GM18951 (cell line): ENCODE measurements at regions not wholly inside any gene's neighbourhood (a gene's known extent, or its start where the extent isn't known, plus 50 kb on each side); places are given as distances from the start of the nearest gene placed in this dataset.
"Not testable (repeated sequence)": the region's sequence is repeated elsewhere in the genome, so short reads cannot be mapped to it uniquely, and the experiment has no call there.

Experiments
- POLR2A ChIP-seq: IDR thresholded peaks from 4 replicates; pipeline ENCODE4 v1.6.1; 2011; ENCODE audit warnings: mild to moderate bottlenecking; ENCODE audit not compliant: insufficient read length, insufficient read depth; ENCODE audit errors: extremely low read depth
- in situ Hi-C: fragments of 300-500 bp; cut with MboI; formaldehyde crosslinking; loops from one replicate; pipeline ENCODE4 v1.12.0; 2022; ENCODE audit warnings: low sequenced_read_pairs, mixed read lengths, inconsistent platforms; ENCODE audit not compliant: unreplicated experiment

DNA sequence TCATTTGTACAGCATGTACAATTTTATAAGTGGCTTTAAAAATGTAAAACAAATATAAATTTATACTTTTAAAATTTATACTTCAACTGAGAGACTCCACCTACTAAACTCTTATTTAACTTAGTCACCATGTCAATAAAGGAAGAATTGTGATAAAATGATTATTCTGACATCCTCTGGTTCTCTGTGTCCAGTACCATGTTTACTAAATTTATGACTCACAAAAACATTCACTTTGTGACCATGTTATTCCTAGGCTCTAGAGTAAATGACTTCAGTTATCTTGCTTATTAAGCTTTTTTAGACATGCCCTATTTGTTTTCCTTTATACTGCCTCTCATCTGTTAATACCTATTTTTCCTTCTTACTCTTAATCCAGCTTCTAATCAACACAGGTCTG is 959.6 kb upstream of the SLC39A10 start:
- TF ChIP-seq POLR2A: no peak
- in situ Hi-C loops: no loop called here

DNA sequence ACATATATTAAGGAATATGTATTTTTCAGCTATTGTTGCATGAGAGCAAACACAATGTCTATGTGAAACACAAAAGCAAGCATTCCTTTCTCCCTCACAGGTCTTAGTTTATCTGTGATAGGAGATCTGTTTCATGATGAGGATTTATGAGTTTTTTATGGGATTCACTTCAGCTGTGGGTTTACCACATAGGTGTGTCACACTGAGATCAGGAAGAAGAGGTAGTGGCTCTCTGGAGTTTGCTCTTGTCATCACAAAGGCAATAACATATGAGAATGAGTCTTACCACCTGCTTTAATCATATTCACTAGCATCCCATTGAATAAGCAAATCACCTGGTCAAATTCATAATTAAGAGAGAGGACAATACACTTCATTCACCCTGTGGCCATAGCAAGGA is 960.3 kb upstream of the SLC39A10 start:
- TF ChIP-seq POLR2A: no peak
- in situ Hi-C loops: no loop called here

DNA sequence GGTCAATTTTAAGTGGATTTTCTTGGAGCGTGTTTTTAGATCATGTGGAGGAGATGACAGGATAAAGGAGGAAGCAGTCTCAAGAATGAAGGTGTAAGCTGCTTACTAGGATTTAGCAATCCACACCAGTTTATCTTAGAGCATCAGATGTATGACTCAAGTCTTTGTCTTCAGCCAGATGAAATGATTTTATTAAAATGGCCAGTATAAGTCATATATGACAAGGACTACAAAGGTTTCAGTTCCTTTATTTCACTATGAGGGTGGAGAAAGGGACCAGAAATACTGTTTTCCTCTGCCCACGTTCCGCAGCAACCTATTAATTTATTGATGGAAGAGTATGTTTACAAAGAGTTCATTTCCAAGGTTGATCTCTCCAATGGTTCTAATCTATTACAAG is 970.5 kb upstream of the SLC39A10 start:
- in situ Hi-C loops: no loop called here

DNA sequence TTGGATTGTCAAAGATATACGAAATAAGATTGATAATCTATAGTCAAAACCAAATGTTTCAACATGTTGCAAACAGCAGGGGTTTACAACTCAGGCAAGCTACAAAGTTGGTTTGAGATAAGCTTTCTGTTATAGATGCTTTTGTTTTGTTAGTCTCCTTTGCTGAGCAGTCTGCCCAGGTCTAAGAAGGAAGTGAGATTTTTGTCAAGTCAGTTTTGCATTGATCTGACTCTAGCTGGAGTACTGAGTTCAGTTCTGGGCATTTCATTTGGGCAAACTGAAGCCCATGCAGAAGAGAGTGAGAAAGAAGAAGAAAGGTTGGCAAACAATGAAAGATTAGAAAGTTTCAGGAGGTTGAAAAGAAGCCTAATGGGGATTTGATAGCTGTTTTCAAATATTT is 983.0 kb upstream of the SLC39A10 start:
- TF ChIP-seq POLR2A: no peak
- in situ Hi-C loops: no loop called here

More for the DNA sequence above, 970.5 kb upstream of the SLC39A10 start:
- TF ChIP-seq POLR2A: no peak

DNA sequence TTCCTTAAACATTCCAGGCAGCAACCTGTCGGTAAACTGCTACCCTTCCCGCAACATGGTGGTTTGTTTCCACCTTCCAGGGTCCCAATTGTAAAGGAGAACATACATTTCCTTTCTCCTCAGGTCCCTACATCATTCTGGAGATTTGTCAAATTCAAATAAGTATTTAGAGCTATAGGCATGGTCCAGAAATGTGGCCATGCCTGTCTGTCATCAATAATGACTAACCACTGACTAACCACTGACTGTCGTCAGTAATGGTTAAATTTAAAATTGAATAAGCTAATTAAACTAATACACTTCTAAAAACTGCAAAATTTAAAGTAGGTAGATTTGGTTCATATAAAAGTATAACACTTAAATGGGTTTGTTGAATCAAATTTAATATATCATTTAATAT is 984.0 kb upstream of the SLC39A10 start:
- no peak for TF ChIP-seq POLR2A
- in situ Hi-C loops: no loop called here

DNA sequence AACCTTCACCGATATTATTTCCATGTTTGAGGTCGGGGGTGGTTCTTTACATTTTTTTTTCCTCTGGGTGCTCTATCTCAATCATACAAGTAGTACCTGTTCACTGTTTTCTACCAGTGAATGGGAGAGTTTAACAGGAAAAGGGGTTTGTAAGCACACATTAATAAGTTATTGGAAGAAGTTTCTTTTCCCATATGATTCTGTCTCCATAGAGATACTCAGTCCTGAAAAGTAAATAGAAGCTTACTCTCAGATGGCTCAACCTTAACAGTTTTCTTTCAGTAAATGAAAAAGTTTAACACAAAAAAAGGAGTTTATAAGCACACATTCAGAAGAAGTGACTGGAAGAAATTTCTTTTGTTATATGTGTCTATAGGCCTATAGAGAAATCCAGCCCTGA is 995.6 kb upstream of the SLC39A10 start:
- in situ Hi-C loops: no loop called here
- no peak for TF ChIP-seq POLR2A

DNA sequence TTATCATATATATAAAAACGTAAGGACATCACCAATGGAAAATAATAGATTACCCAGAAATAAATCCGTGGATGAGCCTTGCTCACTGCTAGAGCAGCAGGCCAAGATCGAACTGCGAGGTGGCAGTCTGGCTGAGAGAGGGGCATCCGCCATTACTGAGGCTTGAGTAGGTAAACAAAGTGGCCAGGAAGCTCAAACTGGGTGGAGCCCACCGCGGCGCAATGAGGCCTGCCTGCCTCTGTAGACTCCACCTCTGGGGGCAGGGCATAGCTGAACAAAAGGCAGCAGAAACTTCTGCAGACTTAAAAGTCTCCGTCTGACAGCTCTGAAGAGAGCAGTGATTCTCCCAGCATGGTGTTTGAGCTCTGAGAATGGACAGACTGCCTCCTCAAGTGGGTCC is 1018.0 kb upstream of the SLC39A10 start:
- in situ Hi-C loops: not testable (repeated sequence)

DNA sequence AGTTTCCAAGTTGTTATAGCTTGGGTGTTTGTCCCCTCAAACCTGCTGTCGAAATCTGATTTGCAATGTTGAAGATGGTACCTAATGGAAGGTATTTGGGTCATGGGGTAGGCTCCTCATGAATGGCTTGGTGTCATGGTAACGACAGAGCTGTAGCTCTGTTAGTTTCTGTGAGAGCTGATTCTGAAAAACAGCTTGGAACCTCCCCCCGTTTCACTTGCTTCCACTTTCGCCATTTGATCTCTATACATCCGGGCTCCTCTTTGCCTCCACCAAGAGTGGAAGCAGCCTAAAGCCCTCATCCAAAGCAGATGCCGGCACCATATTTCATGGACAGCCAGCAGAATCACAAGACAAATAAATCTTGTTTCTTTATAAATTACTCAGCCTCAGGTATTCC is 1035.1 kb upstream of the SLC39A10 start:
- TF ChIP-seq POLR2A: no peak
- in situ Hi-C loops: no loop called here

DNA sequence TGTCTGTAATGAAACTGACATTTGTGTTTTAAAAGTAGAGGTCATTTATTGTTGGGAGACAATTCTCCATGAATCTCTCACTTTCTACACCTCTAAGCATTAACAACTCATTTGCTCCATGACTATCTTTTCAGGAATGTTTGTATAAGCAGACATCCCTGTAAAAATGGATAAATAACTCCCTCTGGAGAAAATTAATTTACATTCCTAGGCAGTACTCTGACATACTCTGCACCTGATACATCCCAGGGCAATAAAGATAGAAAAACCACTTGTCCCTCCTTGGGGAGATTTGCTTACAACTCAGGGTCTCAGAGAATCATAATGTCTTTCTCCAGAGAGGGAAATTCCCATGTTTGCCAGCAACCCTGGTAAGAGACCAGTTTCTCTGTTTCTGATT is 1037.7 kb upstream of the SLC39A10 start:
- in situ Hi-C loops: no loop called here
- no peak for TF ChIP-seq POLR2A

DNA sequence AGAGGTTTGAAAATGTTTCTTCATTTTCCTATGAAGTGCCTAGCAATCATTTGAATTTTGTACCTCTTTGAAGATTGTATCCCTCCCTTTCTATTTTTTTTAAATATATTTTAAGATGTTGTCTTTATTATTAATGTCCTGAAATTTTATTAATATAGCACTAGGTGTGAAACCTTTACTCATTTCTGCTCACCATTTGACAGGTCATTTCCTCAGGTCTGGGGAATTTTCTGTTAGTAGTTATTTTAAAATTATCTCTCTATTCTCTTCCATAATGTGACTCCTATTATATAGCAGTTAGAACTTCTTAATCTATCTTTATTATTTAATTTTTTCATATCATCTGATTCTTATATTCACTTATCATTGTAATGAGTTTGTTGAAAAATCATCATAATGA is 1038.6 kb upstream of the SLC39A10 start:
- TF ChIP-seq POLR2A: no peak
- in situ Hi-C loops: no loop called here

DNA sequence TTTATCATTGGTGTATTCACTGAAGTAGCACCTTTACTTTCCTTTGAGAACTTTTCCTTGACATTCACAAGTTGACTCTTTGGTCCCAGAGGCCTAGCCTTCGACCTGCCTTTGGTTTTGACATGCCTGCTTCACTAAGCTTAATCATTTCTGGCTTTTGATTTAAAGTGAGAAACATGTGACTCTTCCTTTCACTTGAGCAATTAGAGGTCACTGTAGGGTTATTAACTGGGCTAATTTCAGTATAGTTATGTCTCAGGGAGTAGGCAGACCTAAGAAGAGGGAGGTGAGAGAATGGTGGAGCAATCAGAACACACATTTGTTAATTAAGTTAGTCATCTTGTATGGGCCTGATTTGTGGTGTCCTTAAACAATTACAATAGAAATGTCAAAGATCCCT is 1040.7 kb upstream of the SLC39A10 start:
- in situ Hi-C loops: no loop called here
- no peak for TF ChIP-seq POLR2A

DNA sequence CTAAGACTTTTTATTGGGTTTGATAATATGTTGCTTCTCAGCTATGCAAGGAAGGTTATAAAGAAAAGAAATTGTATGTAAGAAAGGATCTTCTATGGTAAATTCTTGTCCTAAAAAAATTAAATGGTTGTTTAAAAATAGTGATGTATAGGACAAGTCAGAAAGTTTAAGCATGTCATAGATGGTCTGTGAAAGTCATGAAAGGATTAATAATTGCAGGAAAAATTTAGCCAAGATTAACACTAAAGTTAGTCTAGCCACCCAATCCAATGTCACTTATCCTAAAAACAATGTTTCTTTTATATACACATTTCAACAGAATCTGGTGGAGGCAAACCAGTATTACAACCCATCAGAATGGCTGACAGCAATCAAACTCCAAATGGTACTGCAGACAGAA is 1046.7 kb upstream of the SLC39A10 start:
- in situ Hi-C loops: no loop called here
- TF ChIP-seq POLR2A: no peak

DNA sequence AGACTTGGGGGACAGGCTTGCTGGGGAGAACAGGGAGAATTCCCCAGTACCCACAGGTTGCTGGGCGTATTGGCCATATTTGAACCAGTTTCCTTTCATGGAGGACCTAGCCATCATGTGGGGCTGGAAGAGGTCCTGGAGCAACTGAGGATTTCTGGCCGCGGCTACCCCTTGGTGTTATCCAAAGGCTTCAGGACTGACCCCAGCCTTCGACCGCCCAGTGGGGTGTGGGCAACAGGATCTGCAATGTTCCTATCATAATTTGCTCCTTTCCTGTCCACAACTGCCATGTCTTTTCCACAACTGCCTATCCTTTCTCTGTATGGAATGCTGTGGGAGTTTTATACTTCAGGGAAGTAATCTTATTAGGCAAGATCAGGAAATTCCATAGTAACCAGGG is 1053.6 kb upstream of the SLC39A10 start:
- in situ Hi-C loops: no loop called here
- TF ChIP-seq POLR2A: no peak

DNA sequence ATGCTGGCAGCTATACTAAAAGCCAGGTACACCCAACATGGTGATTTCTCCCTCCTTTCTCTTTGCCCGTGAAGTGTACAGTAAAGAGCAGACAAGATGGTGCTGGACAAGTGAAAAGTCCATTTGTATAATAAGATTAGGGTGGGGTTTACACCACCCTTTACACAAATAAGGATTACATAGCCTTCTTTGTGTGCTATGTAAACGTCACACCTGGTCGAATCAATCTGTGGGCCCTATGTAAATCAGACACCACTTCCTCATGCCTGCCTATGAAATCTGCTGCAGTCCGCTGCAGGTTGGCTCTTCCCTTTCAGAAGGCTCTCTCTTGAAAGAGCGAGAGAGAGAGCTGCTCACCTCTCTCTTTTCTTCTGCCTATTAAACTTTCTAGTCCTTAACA is 1054.3 kb upstream of the SLC39A10 start:
- no peak for TF ChIP-seq POLR2A
- in situ Hi-C loops: no loop called here

DNA sequence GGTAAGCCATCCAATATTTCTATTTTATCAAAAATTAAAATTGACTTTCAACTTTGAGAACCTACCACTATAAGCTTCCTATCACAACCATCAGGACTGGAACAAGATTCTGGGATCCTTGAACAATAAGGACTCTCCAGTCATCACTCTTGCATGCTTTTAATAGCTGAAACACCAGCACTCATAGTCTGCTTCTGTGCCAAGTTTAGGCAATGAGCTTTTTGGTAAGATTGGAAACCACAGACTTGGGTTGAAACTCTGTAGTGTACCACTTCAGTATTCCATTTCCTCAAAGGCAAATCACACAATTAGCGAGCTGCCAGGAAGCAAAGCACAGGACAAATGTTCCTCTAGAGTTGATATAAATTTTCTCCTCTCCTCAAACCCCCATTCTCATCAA is 1065.8 kb upstream of the SLC39A10 start:
- in situ Hi-C loops: no loop called here
- no peak for TF ChIP-seq POLR2A

DNA sequence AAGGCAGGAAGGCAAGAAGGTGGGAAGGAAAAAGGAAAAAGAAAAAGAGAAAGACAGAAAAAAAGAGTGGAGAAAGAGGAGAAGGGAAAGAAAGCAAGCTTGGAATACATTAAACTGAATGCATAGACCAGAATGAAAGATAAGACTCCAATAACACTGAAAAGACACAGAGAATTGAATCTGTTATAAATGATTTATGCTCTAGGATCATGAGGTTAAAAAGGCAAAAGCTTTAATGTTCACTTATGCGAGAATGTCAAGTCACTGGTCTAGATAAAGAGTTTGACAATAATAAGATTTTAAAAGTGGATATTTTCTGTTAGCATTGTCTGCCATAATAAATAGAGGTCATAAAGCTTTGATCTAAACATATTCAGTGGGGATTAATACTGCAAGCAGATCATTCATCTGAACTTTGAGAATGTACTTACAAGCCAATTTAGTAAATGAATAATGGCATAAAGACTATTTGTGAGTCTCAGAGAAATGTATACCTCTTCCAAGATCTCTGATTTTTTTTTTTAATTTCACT is 1069.2 kb upstream of the SLC39A10 start:
- TF ChIP-seq POLR2A: no peak
- in situ Hi-C loops: no loop called here

DNA sequence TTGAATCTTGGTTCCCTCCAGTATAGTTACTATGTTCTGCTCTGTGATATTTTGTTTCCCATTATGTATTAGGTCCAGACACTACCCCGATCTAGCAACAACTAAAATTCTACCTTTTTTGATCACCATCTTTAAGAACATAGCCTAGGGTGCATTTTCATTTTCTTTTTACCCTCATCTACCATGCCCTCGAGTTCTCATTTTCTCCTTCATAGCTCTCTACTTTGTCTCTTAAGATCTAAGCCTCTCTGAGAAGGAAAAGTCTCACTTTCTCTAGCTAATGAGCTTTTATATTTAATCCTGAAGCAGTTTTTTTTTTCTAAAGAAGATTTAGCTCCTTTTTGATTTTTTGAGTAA is 1089.4 kb upstream of the SLC39A10 start:
- no peak for TF ChIP-seq POLR2A
- in situ Hi-C loops: loop anchor here (25.0 kb wide), 1 partner anchor 745 kb away; no protein-coding TSS in a partner anchor
